T-helper 1 cell treated with Interleukin-12 subunit alpha and Interleukin-12 subunit beta and Interleukin-4 antibody, amounts not matched to agents 30 μg/mL and 1 μg/mL, for 36 hours (primary cell): ENCODE measurements at regions not wholly inside any gene's neighbourhood (a gene's known extent, or its start where the extent isn't known, plus 50 kb on each side); places are given as distances from the start of the nearest gene placed in this dataset.
"Not testable (repeated sequence)": the region's sequence is repeated elsewhere in the genome, so short reads cannot be mapped to it uniquely, and the experiment has no call there.

Experiments used
- H3K27ac Mint-ChIP-seq: one replicate; pipeline ENCODE4 v1.8.0; 2021; ENCODE audit warnings: mild to moderate bottlenecking, mixed read lengths
- H3K27me3 Mint-ChIP-seq: one replicate; pipeline ENCODE4 v1.8.0; 2021; ENCODE audit warnings: low read depth, mixed read lengths
- H3K36me3 Mint-ChIP-seq: one replicate; pipeline ENCODE4 v1.8.0; 2021; ENCODE audit warnings: low read depth, mixed read lengths
- H3K4me1 Mint-ChIP-seq: one replicate; pipeline ENCODE4 v1.8.0; 2021; ENCODE audit warnings: low read depth, mixed read lengths
- H3K4me3 Mint-ChIP-seq: one replicate; pipeline ENCODE4 v1.8.0; 2021; ENCODE audit warnings: mild to moderate bottlenecking, moderate library complexity, mixed read lengths
- H3K9me3 Mint-ChIP-seq: one replicate; pipeline ENCODE4 v1.8.0; 2021; ENCODE audit warnings: mixed read lengths

GRCh38 chr5:14039576-14039975, 95.1 kb upstream of the DNAH5 start:
- H3K36me3 Mint-ChIP-seq: no peaks in the 10 kb centered on the region
- peaks cover 4% of the 10 kb centered on the region for H3K4me1 Mint-ChIP-seq
- H3K27ac Mint-ChIP-seq: no peak overlapping the region
- H3K4me3 Mint-ChIP-seq: no peak overlapping the region
- no peaks in the 10 kb centered on the region for H3K9me3 Mint-ChIP-seq
- peaks cover 8% of the 10 kb centered on the region for H3K27me3 Mint-ChIP-seq

- no peaks in the 10 kb centered on the region for H3K36me3 Mint-ChIP-seq
- H3K9me3 Mint-ChIP-seq: no peaks in the 10 kb centered on the region
- peaks cover 8% of the 10 kb centered on the region for H3K27me3 Mint-ChIP-seq
- H3K27ac Mint-ChIP-seq: no peak overlapping the region
- no peak overlapping the region for H3K4me3 Mint-ChIP-seq
- H3K4me1 Mint-ChIP-seq: peaks cover 4% of the 10 kb centered on the region
Measured at GRCh38 chr5:14039063-14039462, 94.6 kb upstream of the DNAH5 start.

GRCh38 chr5:14038341-14038959, 94.0 kb upstream of the DNAH5 start:
- Mint-ChIP-seq H3K27ac (no peak overlapping the region), H3K4me3 (no peak overlapping the region), H3K36me3 (no peaks in the 10 kb centered on the region), H3K4me1 (peaks cover 4% of the 10 kb centered on the region), H3K9me3 (no peaks in the 10 kb centered on the region), H3K27me3 (peaks cover 8% of the 10 kb centered on the region)

- Mint-ChIP-seq H3K27me3 (peaks cover 8% of the 10 kb centered on the region), H3K27ac (no peak overlapping the region), H3K9me3 (no peaks in the 10 kb centered on the region), H3K4me3 (no peak overlapping the region), H3K4me1 (peaks cover 4% of the 10 kb centered on the region), H3K36me3 (no peaks in the 10 kb centered on the region)
Measured at GRCh38 chr5:14036947-14037346, 92.5 kb upstream of the DNAH5 start.

- no peak overlapping the region for H3K27ac Mint-ChIP-seq
- no peak overlapping the region for H3K4me3 Mint-ChIP-seq
- no peaks in the 10 kb centered on the region for H3K36me3 Mint-ChIP-seq
- peaks cover 4% of the 10 kb centered on the region for H3K4me1 Mint-ChIP-seq
- no peaks in the 10 kb centered on the region for H3K9me3 Mint-ChIP-seq
- peaks cover 8% of the 10 kb centered on the region for H3K27me3 Mint-ChIP-seq
Measured at GRCh38 chr5:14036514-14036913, 92.0 kb upstream of the DNAH5 start.

- Mint-ChIP-seq H3K27ac (no peak overlapping the region), H3K36me3 (no peaks in the 10 kb centered on the region), H3K9me3 (no peaks in the 10 kb centered on the region), H3K4me1 (peaks cover 4% of the 10 kb centered on the region), H3K27me3 (peaks cover 8% of the 10 kb centered on the region), H3K4me3 (no peak overlapping the region)
Measured at GRCh38 chr5:14035859-14036503, 91.5 kb upstream of the DNAH5 start.

GRCh38 chr5:14034963-14035362, 90.5 kb upstream of the DNAH5 start:
- Mint-ChIP-seq H3K27ac (no peak overlapping the region), H3K4me3 (no peak overlapping the region)

GRCh38 chr5:14032918-14033317, 88.4 kb upstream of the DNAH5 start:
- peaks cover 8% of the 10 kb centered on the region for H3K27me3 Mint-ChIP-seq
- no peaks in the 10 kb centered on the region for H3K9me3 Mint-ChIP-seq
- peaks cover 4% of the 10 kb centered on the region for H3K4me1 Mint-ChIP-seq
- no peaks in the 10 kb centered on the region for H3K36me3 Mint-ChIP-seq
- H3K27ac Mint-ChIP-seq: no peak overlapping the region
- H3K4me3 Mint-ChIP-seq: no peak overlapping the region

More at GRCh38 chr5:14034963-14035362, 90.5 kb upstream of the DNAH5 start:
- H3K27me3 Mint-ChIP-seq: peaks cover 8% of the 10 kb centered on the region
- no peaks in the 10 kb centered on the region for H3K9me3 Mint-ChIP-seq
- H3K36me3 Mint-ChIP-seq: no peaks in the 10 kb centered on the region
- H3K4me1 Mint-ChIP-seq: peaks cover 4% of the 10 kb centered on the region

- Mint-ChIP-seq H3K9me3 (no peaks in the 10 kb centered on the region), H3K4me1 (no peaks in the 10 kb centered on the region), H3K36me3 (no peaks in the 10 kb centered on the region), H3K27ac (no peak overlapping the region), H3K27me3 (no peaks in the 10 kb centered on the region), H3K4me3 (no peak overlapping the region)
Measured at GRCh38 chr5:14028938-14029584, 84.6 kb upstream of the DNAH5 start.

GRCh38 chr5:14028188-14028587, 83.7 kb upstream of the DNAH5 start:
- no peak overlapping the region for H3K4me3 Mint-ChIP-seq
- no peaks in the 10 kb centered on the region for H3K27me3 Mint-ChIP-seq
- H3K36me3 Mint-ChIP-seq: no peaks in the 10 kb centered on the region
- no peaks in the 10 kb centered on the region for H3K4me1 Mint-ChIP-seq
- H3K9me3 Mint-ChIP-seq: no peaks in the 10 kb centered on the region
- no peak overlapping the region for H3K27ac Mint-ChIP-seq

- Mint-ChIP-seq H3K27me3 (no peaks in the 10 kb centered on the region), H3K36me3 (no peaks in the 10 kb centered on the region), H3K4me1 (no peaks in the 10 kb centered on the region), H3K9me3 (no peaks in the 10 kb centered on the region), H3K27ac (no peak overlapping the region), H3K4me3 (no peak overlapping the region)
Measured at GRCh38 chr5:14025569-14026286, 81.2 kb upstream of the DNAH5 start.

GRCh38 chr5:14022971-14023370, 78.5 kb upstream of the DNAH5 start:
- Mint-ChIP-seq H3K27me3 (no peaks in the 10 kb centered on the region), H3K27ac (no peak overlapping the region), H3K9me3 (no peaks in the 10 kb centered on the region), H3K36me3 (no peaks in the 10 kb centered on the region), H3K4me3 (no peak overlapping the region), H3K4me1 (no peaks in the 10 kb centered on the region)

GRCh38 chr5:14020944-14021343, 76.5 kb upstream of the DNAH5 start:
- not testable (repeated sequence) for H3K4me1 Mint-ChIP-seq, H3K9me3 Mint-ChIP-seq, H3K27me3 Mint-ChIP-seq, H3K27ac Mint-ChIP-seq, H3K4me3 Mint-ChIP-seq, H3K36me3 Mint-ChIP-seq

GRCh38 chr5:14019768-14020290, 75.3 kb upstream of the DNAH5 start:
- no peaks in the 10 kb centered on the region for H3K4me1 Mint-ChIP-seq
- no peaks in the 10 kb centered on the region for H3K36me3 Mint-ChIP-seq
- H3K4me3 Mint-ChIP-seq: no peak overlapping the region
- no peaks in the 10 kb centered on the region for H3K27me3 Mint-ChIP-seq
- H3K27ac Mint-ChIP-seq: no peak overlapping the region
- H3K9me3 Mint-ChIP-seq: no peaks in the 10 kb centered on the region
